GM23248 (cell line): ENCODE measurements at regions not wholly inside any gene's neighbourhood (a gene's known extent, or its start where the extent isn't known, plus 50 kb on each side); places are given as distances from the start of the nearest gene placed in this dataset.

ENCODE experiments used
- DNase-seq: peaks from one replicate; pipeline ENCODE4 v3.0.0-alpha.2; 2015
- H2AFZ ChIP-seq: fragments of 200-600 bp; sonication (generic); 2 replicates; pipeline ENCODE4 v1.6.1; 2016; ENCODE audit warnings: antibody characterized with exemption
- H3F3A ChIP-seq: fragments of 200-600 bp; sonication (generic); 2 replicates; pipeline ENCODE4 v1.6.1; 2016; ENCODE audit warnings: mild to moderate bottlenecking, antibody characterized with exemption, mixed run types; ENCODE audit not compliant: insufficient read depth
- H3K27ac ChIP-seq: fragments of 200-600 bp; sonication (generic); 2 replicates; pipeline ENCODE4 v1.5.1; 2016; ENCODE audit warnings: mild to moderate bottlenecking
- H3K27me3 ChIP-seq: fragments of 200-600 bp; sonication (generic); replicated peaks from 2 replicates; pipeline ENCODE4 v1.6.1; 2016; ENCODE audit warnings: mild to moderate bottlenecking; ENCODE audit not compliant: insufficient read depth
- H3K36me3 ChIP-seq: fragments of 200-600 bp; sonication (generic); 2 replicates; pipeline ENCODE4 v1.6.1; 2016; ENCODE audit warnings: low read depth, mild to moderate bottlenecking
- H3K4me1 ChIP-seq: fragments of 200-600 bp; sonication (generic); 2 replicates; pipeline ENCODE4 v1.6.1; 2016; ENCODE audit warnings: mild to moderate bottlenecking; ENCODE audit not compliant: insufficient read depth
- H3K4me2 ChIP-seq: fragments of 200-600 bp; sonication (generic); one replicate; pipeline ENCODE4 v1.6.1; 2016; ENCODE audit warnings: mild to moderate bottlenecking; ENCODE audit not compliant: unreplicated experiment
- H3K4me3 ChIP-seq: fragments of 200-600 bp; sonication (generic); 2 replicates; pipeline ENCODE4 v1.5.1; 2016; ENCODE audit warnings: mild to moderate bottlenecking
- H3K79me2 ChIP-seq: fragments of 200-600 bp; sonication (generic); 2 replicates; pipeline ENCODE4 v1.6.1; 2016; ENCODE audit warnings: mild to moderate bottlenecking; ENCODE audit not compliant: insufficient read depth
- H3K9ac ChIP-seq: fragments of 200-600 bp; sonication (generic); 2 replicates; pipeline ENCODE4 v1.6.1; 2016; ENCODE audit warnings: mild to moderate bottlenecking
- H3K9me2 ChIP-seq: fragments of 200-600 bp; sonication (generic); 2 replicates; pipeline ENCODE4 v1.6.1; 2016; ENCODE audit warnings: mixed run types, mild to moderate bottlenecking, moderate library complexity; ENCODE audit not compliant: insufficient read depth
- H3K9me3 ChIP-seq: fragments of 200-600 bp; sonication (generic); one replicate; pipeline ENCODE4 v1.6.1; 2017; ENCODE audit warnings: low read depth
- H4K20me1 ChIP-seq: fragments of 200-600 bp; sonication (generic); 2 replicates; pipeline ENCODE4 v1.6.0; 2016; ENCODE audit not compliant: insufficient read depth
- EZH2 ChIP-seq: fragments of 200-600 bp; sonication (generic); IDR thresholded peaks from 2 replicates; pipeline ENCODE4 v1.6.1; 2018; ENCODE audit warnings: antibody characterized with exemption, mild to moderate bottlenecking; ENCODE audit not compliant: insufficient read depth, poor library complexity, severe bottlenecking
- EZH2phosphoT487 ChIP-seq: fragments of 200-600 bp; sonication (generic); IDR thresholded peaks from 2 replicates; pipeline ENCODE4 v1.6.1; 2018; ENCODE audit warnings: antibody characterized with exemption, moderate library complexity, mild to moderate bottlenecking, low read depth; ENCODE audit not compliant: insufficient read depth
- WGBS, 2 experiments: methylation state at CpG; one replicate each; pipeline ENCODE4 v1.1.6; 2015 to 2017; ENCODE audit warnings: low lambda C conversion rate in 2 of 2, low coverage in 1 of 2; ENCODE audit errors: missing lambda C conversion rate in 2 of 2; 5-methylcytosine and 5-hydroxymethylcytosine counted together
- in situ Hi-C: fragments of 300-500 bp; cut with MboI; formaldehyde crosslinking; loops from 2 replicates; pipeline ENCODE4 v1.15.0; 2020

DNA sequence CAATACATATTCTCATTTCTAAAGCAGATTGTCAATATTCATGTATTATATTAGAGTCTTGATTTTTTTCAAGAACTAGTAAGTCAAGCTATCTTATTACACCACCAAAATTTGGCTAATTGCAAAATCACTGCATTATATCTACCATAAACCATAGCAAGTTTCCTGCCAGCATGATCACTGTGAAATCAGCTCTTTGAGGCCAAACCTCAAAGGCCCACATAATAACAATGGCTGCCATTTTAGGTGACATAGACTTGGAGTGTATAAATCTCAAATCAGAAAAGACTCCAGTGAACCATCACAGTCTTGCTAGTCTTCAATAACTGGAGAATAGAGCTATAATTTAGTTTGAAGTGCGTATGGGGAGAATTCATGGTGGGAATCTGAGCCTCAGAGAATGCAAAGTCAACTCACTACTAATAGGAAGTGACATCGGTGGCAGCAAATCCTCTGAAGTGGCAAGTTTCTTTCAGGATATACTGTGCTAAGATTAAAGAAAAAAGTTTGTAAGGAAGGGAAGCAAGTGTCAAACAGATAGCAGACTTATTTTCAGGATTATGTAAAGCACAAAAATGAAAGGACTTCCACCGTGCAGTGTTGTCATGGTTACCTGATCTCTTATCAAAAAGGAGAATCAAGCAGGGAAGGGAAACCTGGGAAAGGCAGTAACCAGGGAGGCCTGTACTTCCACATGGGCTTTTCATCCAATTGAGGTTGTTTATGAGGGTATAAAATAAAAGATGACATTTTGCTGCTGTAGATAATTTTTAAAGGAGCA lies 117.4 kb upstream of the FNDC3A start:
- Histone ChIP-seq H3K36me3 (no peaks in the 10 kb centered on the region), H4K20me1 (no peaks in the 10 kb centered on the region), H3K4me2 (no peak overlapping the region), H2AFZ (no peak overlapping the region), H3K9me3 (no peaks in the 10 kb centered on the region), H3K4me1 (no peaks in the 10 kb centered on the region), H3K9me2 (no peaks in the 10 kb centered on the region; the same call in 1 of the 2 replicates), H3K27ac (no peak overlapping the region), H3K27me3 (no peaks in the 10 kb centered on the region), H3K79me2 (no peaks in the 10 kb centered on the region), H3F3A (no peaks in the 10 kb centered on the region), H3K9ac (no peak overlapping the region), H3K4me3 (no peak overlapping the region)
- in situ Hi-C loops = no loop called here
- WGBS, 2 experiments = 66 to 70% methylated on average over 3 of the region's 3 CpGs
- DNase-seq = no peak
- TF ChIP-seq EZH2phosphoT487 = no peak
- TF ChIP-seq EZH2 = no peak

DNA sequence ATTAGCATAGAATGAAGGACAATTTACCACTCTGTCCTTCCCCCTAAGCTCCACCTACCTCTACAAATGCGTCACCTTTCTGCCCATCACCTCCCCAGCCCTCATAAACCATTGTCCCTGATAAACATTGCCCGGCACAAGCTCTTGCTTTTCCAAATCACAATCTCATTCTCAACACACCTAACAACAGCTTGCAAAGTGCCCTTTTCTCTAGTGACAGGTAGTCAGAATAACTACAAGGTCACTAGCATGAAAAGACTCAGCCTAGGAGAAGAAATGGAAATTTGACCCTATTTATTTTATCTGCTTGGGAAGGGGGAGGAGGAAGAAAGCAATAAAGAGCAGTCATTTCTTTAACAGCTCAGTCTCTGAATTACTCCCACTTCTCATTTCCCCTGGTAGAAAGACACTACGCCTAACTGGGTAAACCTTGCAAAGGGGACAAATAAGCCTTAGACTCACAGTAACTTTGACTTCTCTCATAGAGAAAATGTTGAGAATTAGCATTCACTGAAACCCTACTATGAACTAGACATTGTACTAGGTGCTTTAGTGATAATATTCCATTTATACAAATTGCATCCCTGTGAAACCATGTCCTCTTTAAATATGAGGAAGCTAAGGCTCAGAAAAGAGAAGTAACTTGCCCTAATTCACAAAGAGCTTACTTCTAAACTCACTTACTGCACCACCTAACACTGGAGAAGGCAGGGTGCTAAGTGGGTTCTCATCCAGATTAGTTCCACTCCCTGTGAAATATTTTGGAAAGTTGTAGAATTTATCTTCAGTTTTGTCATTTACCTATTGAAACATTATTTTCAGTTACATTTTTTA lies 116.2 kb upstream of the FNDC3A start:
- Histone ChIP-seq H3K9ac (no peak overlapping the region), H3K4me1 (no peaks in the 10 kb centered on the region), H3K9me2 (no peaks in the 10 kb centered on the region; the same call in 1 of the 2 replicates), H3F3A (no peaks in the 10 kb centered on the region), H3K9me3 (no peaks in the 10 kb centered on the region), H3K79me2 (no peaks in the 10 kb centered on the region), H2AFZ (no peak overlapping the region), H3K4me2 (no peak overlapping the region), H3K4me3 (no peak overlapping the region), H4K20me1 (no peaks in the 10 kb centered on the region), H3K36me3 (no peaks in the 10 kb centered on the region), H3K27ac (no peak overlapping the region), H3K27me3 (no peaks in the 10 kb centered on the region)
- in situ Hi-C loops = no loop called here
- DNase-seq = no peak
- no peak for TF ChIP-seq EZH2
- no peak for TF ChIP-seq EZH2phosphoT487
- 66 to 68% methylated on average over 3 of the region's 3 CpGs for WGBS, 2 experiments

DNA sequence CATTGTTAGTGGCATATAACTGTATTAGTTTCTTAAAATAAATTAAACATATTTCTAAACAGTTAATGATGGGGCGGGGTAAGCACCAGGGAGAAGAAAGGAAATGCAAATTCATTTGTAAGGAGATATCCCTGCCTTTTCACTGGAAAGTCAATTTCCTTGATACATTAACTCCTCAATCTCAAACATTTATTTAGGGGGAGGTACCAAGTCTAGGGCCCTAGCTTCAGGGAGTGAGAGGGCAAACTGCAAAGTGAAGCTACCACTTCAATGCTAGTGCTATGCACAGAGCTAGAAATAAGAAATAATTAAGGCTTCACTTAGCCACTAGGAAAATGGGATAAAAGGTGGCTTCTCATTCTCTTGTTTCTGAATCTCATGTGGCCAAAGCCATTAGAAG lies 115.3 kb upstream of the FNDC3A start:
- Histone ChIP-seq H3K9ac (no peak overlapping the region), H3K9me2 (no peaks in the 10 kb centered on the region; the same call in 1 of the 2 replicates), H4K20me1 (no peaks in the 10 kb centered on the region), H3K4me1 (no peaks in the 10 kb centered on the region), H3K27me3 (no peaks in the 10 kb centered on the region), H3K4me3 (no peak overlapping the region), H3K9me3 (no peaks in the 10 kb centered on the region), H3K4me2 (no peak overlapping the region), H3F3A (no peaks in the 10 kb centered on the region), H3K36me3 (no peaks in the 10 kb centered on the region), H3K27ac (no peak overlapping the region), H3K79me2 (no peaks in the 10 kb centered on the region), H2AFZ (no peak overlapping the region)
- 90 to 95% methylated on average over 1 of the region's 1 CpG for WGBS, 2 experiments
- no peak for DNase-seq
- no peak for TF ChIP-seq EZH2phosphoT487
- no peak for TF ChIP-seq EZH2
- in situ Hi-C loops = no loop called here

DNA sequence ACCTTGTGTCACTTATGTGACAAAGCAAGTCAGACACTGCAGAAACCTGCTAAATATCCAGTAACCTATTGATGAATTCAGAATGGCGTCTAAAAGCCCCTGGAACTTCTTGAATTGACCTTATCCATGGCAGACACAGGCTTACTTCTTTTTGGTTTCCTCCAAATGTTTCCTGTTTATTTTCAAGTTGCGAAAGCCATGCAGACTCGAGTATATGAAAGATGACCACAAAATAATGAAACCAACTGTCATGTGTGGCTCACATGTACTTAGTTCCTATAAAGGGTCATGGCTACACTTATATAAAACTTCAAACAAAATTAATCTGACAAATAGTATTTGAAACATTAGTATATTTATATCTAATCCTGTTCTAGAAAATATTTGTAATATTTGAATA lies 113.1 kb upstream of the FNDC3A start:
- Histone ChIP-seq H3K4me2 (no peak overlapping the region), H3F3A (no peaks in the 10 kb centered on the region), H3K4me3 (no peak overlapping the region), H3K27me3 (no peaks in the 10 kb centered on the region), H2AFZ (no peak overlapping the region), H3K9me2 (no peaks in the 10 kb centered on the region), H3K4me1 (no peaks in the 10 kb centered on the region), H4K20me1 (no peaks in the 10 kb centered on the region), H3K9ac (no peak overlapping the region), H3K79me2 (no peaks in the 10 kb centered on the region), H3K27ac (no peak overlapping the region), H3K9me3 (no peaks in the 10 kb centered on the region), H3K36me3 (no peaks in the 10 kb centered on the region)
- in situ Hi-C loops = no loop called here
- DNase-seq = no peak
- TF ChIP-seq EZH2phosphoT487 (no peak), EZH2 (no peak)
- 62 to 74% methylated on average over 3 of the region's 3 CpGs for WGBS, 2 experiments
